Osteocyte (in vitro differentiated cells): ENCODE measurements at regions not wholly inside any gene's neighbourhood (a gene's known extent, or its start where the extent isn't known, plus 50 kb on each side); places are given as distances from the start of the nearest gene placed in this dataset.
"Not testable (repeated sequence)": the region's sequence is repeated elsewhere in the genome, so short reads cannot be mapped to it uniquely, and the experiment has no call there.

Experiments used
- DNase-seq: peaks from one replicate; pipeline ENCODE4 v3.0.0; 2021; ENCODE audit warnings: mixed read lengths; ENCODE audit not compliant: unreplicated experiment; ENCODE audit errors: extremely low spot score
- H3K27ac Mint-ChIP-seq: one replicate; pipeline ENCODE4 v1.8.0; 2021; ENCODE audit warnings: mild to moderate bottlenecking, mixed read lengths; ENCODE audit not compliant: unreplicated experiment
- H3K27me3 Mint-ChIP-seq: one replicate; pipeline ENCODE4 v1.8.0; 2021; ENCODE audit warnings: mixed read lengths; ENCODE audit not compliant: unreplicated experiment
- H3K36me3 Mint-ChIP-seq: one replicate; pipeline ENCODE4 v1.8.0; 2021; ENCODE audit warnings: mixed read lengths; ENCODE audit not compliant: unreplicated experiment
- H3K4me1 Mint-ChIP-seq: one replicate; pipeline ENCODE4 v1.8.0; 2021; ENCODE audit warnings: mixed read lengths; ENCODE audit not compliant: unreplicated experiment
- H3K4me3 Mint-ChIP-seq: one replicate; pipeline ENCODE4 v1.8.0; 2021; ENCODE audit warnings: mild to moderate bottlenecking, moderate library complexity, mixed read lengths; ENCODE audit not compliant: unreplicated experiment
- H3K9me3 Mint-ChIP-seq: one replicate; pipeline ENCODE4 v1.8.0; 2021; ENCODE audit warnings: mixed read lengths; ENCODE audit not compliant: unreplicated experiment
- TF ChIP-seq, protein P1 (sequence below): fragments of 200-600 bp; sonication (generic); IDR thresholded peaks from 2 replicates; pipeline ENCODE4 v1.5.0; 2021; ENCODE audit warnings: antibody characterized with exemption, mild to moderate bottlenecking, moderate library complexity

DNA sequence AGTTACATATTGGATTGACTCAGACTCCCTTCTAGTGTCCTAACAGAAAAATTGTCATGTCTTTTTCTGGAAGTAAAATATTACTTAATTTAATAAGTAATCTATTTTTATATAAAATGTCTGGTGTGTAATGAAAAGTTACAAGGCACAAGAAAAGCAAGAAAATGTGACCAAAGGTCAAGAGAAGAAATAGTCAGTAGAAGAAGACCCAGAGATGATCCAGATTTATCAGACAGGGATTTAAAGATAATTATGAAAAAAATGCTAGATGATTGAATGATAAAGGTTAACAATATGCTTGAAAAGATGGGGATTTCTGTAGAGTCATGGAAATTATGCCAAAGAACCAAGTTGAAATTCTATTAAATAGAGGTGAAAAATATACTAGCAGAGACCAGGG lies 87.8 kb downstream of the SYT15B start:
- not testable (repeated sequence) for H3K4me3 Mint-ChIP-seq, H3K9me3 Mint-ChIP-seq, DNase-seq, H3K36me3 Mint-ChIP-seq, H3K27ac Mint-ChIP-seq, H3K4me1 Mint-ChIP-seq, H3K27me3 Mint-ChIP-seq

DNA sequence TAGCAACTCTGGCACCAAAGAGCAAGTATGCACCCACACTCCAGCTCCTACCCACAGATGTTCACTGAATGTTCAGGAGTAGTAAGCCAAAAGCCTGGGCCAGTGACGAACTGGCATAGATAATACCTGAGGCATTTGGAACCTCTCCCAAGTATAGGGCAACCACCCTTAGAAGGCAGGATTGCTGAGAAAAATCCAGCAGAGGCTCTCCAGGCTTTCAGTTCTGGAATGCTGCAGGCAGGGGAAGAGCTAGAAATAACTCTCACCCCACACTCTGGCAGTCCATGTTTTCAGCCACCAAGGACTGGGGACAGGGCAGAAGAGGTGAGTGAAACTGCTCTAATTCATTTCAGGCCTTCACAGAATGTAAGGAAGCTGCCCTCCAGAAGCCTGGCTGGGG lies 90.3 kb downstream of the SYT15B start:
- DNase-seq, H3K4me3 Mint-ChIP-seq, H3K27ac Mint-ChIP-seq, H3K9me3 Mint-ChIP-seq, H3K27me3 Mint-ChIP-seq, H3K36me3 Mint-ChIP-seq, H3K4me1 Mint-ChIP-seq: not testable (repeated sequence)

DNA sequence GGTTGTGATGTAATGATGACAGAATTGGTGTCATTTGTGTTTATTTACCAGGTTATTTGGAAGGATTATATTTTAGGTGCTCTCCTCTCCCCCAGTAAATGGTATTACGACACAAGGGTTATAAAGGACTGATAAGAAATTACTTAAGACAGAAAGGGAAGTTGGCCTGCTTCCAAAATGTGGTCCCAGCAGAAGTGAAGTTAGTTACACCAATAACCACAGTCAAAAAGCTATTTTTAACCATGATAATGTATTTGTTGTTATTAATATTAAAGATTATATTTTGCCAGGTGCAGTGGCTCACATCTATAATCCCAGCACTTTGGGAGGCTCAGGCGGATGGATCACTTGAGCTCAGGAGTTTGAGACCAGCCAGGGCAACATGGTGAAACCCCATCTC lies 92.5 kb downstream of the SYT15B start:
- H3K9me3 Mint-ChIP-seq, H3K27ac Mint-ChIP-seq, H3K27me3 Mint-ChIP-seq, H3K4me3 Mint-ChIP-seq, H3K36me3 Mint-ChIP-seq, DNase-seq, H3K4me1 Mint-ChIP-seq: not testable (repeated sequence)

DNA sequence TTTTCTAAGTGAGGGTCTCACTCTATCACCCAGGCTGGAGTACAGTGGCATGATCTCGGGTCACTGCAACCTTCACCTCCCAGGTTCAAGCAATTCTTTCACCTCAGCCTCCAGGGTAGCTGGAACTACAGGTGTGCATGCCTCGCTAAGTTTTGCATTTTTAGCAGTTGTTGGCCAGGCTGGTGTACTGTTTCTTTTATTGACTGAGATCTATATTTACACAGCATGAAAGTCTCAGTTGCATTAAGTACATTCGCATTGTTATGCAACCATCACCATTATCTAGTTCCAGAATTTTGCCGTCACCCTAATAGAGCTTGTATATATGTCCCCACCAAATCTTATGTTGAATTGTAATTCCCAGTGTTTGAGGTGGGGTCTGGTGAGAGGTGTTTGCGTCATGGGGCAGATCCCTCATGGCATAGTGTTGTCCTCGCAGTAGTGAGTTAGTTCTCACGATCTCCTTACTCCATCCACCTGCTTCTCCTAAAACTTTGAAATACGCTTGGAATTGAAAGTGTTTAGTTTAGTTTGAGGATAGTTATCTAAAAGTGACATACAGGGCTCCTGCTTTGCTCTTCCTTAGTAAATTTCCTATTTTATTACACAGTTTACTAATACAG lies 101.3 kb downstream of the SYT15B start:
- not testable (repeated sequence) for H3K9me3 Mint-ChIP-seq, H3K27me3 Mint-ChIP-seq, H3K4me3 Mint-ChIP-seq, H3K4me1 Mint-ChIP-seq, H3K36me3 Mint-ChIP-seq, DNase-seq, H3K27ac Mint-ChIP-seq

DNA sequence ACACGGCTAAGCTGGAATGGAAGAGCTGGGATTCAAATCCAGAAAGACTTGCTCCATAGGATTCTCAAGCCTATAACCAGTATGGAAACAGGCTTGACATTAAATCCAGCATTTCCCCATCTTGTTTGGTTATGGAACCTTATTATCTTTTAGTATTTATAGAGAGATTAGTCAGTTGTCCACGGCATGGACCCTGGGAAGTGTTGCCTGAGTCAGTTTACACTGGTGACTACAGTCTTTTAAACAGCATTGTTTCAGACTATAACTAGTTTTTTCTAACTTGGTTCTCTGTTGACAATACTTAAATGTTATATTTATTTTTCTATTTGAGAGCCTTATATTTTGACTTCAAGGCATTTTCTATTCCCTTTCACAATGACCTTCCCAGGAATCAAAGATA lies 106.7 kb downstream of the SYT15B start:
- DNase-seq, H3K27ac Mint-ChIP-seq, H3K27me3 Mint-ChIP-seq, H3K36me3 Mint-ChIP-seq, H3K9me3 Mint-ChIP-seq, H3K4me3 Mint-ChIP-seq, H3K4me1 Mint-ChIP-seq: not testable (repeated sequence)

DNA sequence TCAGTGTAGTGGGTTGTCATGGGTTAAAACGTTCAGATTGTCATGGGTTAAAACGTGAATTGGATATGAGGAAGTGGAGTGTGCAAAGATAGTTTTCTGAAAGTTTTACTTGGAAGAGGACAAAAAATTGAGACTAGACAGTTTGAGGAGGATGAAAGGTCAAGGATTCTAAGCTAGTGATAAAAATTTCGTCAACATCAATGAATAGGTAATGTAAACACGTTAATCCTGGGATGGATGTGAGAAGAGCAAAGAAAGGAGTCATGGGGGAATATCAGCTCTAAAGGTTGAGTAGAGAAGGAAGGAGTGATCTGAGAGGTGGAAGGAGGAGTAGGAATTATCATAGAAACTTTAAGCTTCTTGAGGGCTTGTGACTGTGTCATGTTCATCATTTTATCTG lies 109.2 kb downstream of the SYT15B start:
- H3K4me1 Mint-ChIP-seq, H3K36me3 Mint-ChIP-seq, H3K9me3 Mint-ChIP-seq, DNase-seq, H3K27ac Mint-ChIP-seq, H3K27me3 Mint-ChIP-seq, H3K4me3 Mint-ChIP-seq: not testable (repeated sequence)

DNA sequence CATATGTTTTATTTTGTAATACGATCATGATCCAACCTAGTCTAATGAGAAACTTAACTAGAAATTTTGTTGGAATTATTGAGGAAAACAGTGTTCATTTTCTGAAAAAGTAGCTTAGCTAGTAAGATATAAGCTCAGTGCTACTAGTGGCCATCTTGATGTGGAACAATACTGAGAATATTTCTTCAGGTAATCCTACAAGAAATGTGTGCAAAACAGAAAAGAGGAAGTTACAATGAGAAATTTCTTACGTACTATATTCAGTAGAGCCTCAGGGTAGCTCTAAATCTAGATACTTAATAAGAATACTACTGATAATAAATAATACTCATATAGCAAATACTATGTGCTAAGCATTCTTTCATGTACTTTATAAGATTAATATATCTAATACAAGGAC lies 114.8 kb downstream of the SYT15B start:
- H3K27ac Mint-ChIP-seq, DNase-seq, H3K9me3 Mint-ChIP-seq, H3K4me3 Mint-ChIP-seq, H3K4me1 Mint-ChIP-seq, H3K36me3 Mint-ChIP-seq, H3K27me3 Mint-ChIP-seq: not testable (repeated sequence)

DNA sequence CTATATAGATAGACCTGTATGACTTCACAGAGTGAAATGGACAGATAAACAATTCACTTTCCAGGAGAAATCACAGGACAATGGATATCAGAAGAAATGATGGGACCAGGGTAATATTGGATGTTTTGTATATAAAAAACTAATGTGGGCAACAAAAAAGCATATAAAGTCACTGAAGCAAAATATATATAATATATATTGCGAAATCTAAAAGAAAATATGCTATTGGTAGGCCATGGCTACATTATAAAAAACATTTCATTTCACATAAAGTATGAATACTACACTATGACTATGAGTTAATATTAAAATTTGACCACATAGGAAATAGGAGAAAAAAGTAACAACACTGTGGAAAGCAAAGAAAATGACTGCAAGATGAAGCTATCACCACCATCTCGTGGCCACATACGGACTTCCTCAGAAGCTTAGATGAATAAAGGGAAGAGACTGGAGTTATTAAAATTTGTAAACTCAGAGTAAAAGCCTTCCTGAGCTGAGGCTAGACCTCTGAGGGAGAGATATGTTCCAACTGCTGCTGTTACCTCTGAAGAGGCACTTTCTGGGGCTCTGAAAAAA lies 115.8 kb downstream of the SYT15B start:
- not testable (repeated sequence) for H3K4me1 Mint-ChIP-seq, H3K9me3 Mint-ChIP-seq, H3K36me3 Mint-ChIP-seq, DNase-seq, H3K4me3 Mint-ChIP-seq, H3K27ac Mint-ChIP-seq, H3K27me3 Mint-ChIP-seq

DNA sequence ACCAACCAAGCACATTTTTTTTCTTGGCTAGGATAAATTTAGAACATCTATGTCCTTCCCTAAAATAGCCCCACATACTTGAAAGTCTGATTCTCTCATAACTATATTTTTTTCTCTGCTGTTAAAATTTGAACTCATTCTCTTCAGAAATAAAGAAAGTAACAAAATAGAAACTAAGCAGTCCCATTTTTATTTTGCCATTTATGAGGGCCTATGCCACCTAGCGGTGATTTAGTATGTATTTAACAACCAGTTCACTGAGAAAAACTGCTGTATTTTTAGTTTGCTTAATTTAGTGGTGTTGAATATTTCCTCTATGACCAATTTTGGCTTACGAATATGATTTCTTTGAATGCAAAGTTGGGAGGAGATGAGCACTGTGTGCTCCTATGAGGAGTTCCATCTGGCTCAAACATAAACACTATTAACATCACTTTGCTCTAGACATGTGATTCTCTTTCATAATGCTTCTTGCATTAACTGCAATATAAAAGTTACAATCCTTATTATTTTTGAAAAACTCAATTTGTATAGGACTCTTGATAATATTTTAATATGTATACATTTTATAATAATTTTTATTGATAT lies 116.6 kb downstream of the SYT15B start:
- TF ChIP-seq, protein P1, sequence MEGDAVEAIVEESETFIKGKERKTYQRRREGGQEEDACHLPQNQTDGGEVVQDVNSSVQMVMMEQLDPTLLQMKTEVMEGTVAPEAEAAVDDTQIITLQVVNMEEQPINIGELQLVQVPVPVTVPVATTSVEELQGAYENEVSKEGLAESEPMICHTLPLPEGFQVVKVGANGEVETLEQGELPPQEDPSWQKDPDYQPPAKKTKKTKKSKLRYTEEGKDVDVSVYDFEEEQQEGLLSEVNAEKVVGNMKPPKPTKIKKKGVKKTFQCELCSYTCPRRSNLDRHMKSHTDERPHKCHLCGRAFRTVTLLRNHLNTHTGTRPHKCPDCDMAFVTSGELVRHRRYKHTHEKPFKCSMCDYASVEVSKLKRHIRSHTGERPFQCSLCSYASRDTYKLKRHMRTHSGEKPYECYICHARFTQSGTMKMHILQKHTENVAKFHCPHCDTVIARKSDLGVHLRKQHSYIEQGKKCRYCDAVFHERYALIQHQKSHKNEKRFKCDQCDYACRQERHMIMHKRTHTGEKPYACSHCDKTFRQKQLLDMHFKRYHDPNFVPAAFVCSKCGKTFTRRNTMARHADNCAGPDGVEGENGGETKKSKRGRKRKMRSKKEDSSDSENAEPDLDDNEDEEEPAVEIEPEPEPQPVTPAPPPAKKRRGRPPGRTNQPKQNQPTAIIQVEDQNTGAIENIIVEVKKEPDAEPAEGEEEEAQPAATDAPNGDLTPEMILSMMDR: peak; percentile 58
- not testable (repeated sequence) for H3K36me3 Mint-ChIP-seq, DNase-seq

DNA sequence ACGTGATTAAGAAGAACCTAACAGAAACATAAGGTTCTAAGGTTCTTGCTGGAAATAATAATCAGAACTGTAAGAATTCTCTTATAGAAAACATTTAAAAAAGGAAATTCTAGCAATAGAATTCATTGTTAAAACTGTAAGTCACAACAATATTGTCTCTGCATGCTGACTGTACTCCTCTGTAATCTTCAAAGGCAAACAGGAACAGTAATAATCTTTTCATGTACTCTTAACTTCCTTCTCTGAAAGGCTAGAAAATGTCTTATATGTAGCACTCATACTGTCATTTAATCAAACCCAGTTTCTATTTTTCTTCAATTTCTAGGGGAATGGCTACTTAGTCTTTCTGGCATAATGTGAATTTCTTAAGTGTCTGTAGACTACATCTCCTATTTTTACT lies 103.5 kb upstream of the AGAP9 start:
- H3K27ac Mint-ChIP-seq, H3K36me3 Mint-ChIP-seq, H3K4me1 Mint-ChIP-seq, H3K4me3 Mint-ChIP-seq, H3K27me3 Mint-ChIP-seq, DNase-seq, H3K9me3 Mint-ChIP-seq: not testable (repeated sequence)

More for the DNA sequence above, 116.6 kb downstream of the SYT15B start:
- H3K27me3 Mint-ChIP-seq, H3K9me3 Mint-ChIP-seq, H3K4me3 Mint-ChIP-seq, H3K27ac Mint-ChIP-seq, H3K4me1 Mint-ChIP-seq: not testable (repeated sequence)

DNA sequence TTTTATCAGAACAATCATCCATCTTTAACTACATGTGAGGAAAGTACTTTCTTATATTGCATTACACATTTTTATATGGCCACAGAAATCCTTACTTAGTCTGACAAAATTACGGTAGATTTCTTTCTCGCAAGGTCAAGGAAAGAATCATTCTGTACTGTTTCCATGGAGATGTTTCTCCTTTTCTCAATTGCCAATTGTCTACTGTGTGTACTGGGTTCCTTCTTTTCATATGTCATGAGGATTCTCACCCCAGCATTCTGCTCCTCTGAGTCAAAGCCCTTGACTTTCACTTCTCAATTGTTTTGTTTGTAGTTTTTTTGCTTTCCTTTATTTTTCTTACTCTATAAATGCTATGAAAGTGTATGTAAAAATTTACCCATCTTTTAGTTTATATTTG lies 99.3 kb upstream of the AGAP9 start:
- not testable (repeated sequence) for H3K4me1 Mint-ChIP-seq, H3K27ac Mint-ChIP-seq, H3K36me3 Mint-ChIP-seq, H3K9me3 Mint-ChIP-seq, H3K27me3 Mint-ChIP-seq, DNase-seq, H3K4me3 Mint-ChIP-seq
